ENCODE measurements at regions not wholly inside any gene's neighbourhood (a gene's known extent, or its start where the extent isn't known, plus 50 kb on each side); places are given as distances from the start of the nearest gene placed in this dataset.

- TF ChIP-seq CLOCK (CRISPR knock-in tag; IDR thresholded peaks at IDR 0.05; ENCODE audit: borderline replicate concordance) = no peak
- no peak for TF ChIP-seq AFF1 (IDR thresholded peaks at IDR 0.05; ENCODE audit: low read depth in 1 of 2, partially characterized antibody in 2 of 2)
- no peak for TF ChIP-seq ZNF133 (CRISPR knock-in tag; IDR thresholded peaks at IDR 0.05)
- TF ChIP-seq EP300 (IDR thresholded peaks at IDR 0.05; ENCODE audit: low read length) = no peak
- peak; percentile 72 for TF ChIP-seq MAFK (IDR thresholded peaks at IDR 0.05; ENCODE audit: low read length)
- TF ChIP-seq TARDBP (IDR thresholded peaks at IDR 0.05) = no peak
- TF ChIP-seq ZC3H11A (IDR thresholded peaks at IDR 0.05; ENCODE audit: low read depth, low read length) = no peak
- no peak for TF ChIP-seq HINFP (tag; conservative IDR thresholded peaks at IDR 0.05; ENCODE audit: low read depth)
- no peak for TF ChIP-seq CREM (IDR thresholded peaks at IDR 0.05; ENCODE audit: low read depth)
- TF ChIP-seq ZNF740 (CRISPR knock-in tag; IDR thresholded peaks at IDR 0.05) = no peak
- TF ChIP-seq ZNF740 (tag; IDR thresholded peaks at IDR 0.05) = no peak
- TF ChIP-seq ZNF324 (CRISPR knock-in tag; IDR thresholded peaks at IDR 0.05) = no peak
Observed at GRCh38 chr11:122181893-122182292, 65.9 kb upstream of the BLID start (continued).

All from K562 (cell line).